Lower leg skin (tissue), 4 donors: ENCODE measurements at regions not wholly inside any gene's neighbourhood (a gene's known extent, or its start where the extent isn't known, plus 50 kb on each side); places are given as distances from the start of the nearest gene placed in this dataset.
"Not testable (repeated sequence)": the region's sequence is repeated elsewhere in the genome, so short reads cannot be mapped to it uniquely, and the experiment has no call there.

Source experiments
- DNase-seq, 2 donors: peaks; one replicate each; pipeline ENCODE4 v3.0.0-alpha.2; 2019; ENCODE audit warnings: low spot score in 2 of 2
- H3K4me3 ChIP-seq: fragments of 200-600 bp; sonication (generic); 2 replicates; pipeline ENCODE4 v1.5.1; 2017; ENCODE audit warnings: mild to moderate bottlenecking, low read depth; ENCODE audit not compliant: poor library complexity, severe bottlenecking
- POLR2A ChIP-seq, 2 donors: fragments of 450-650 bp; IDR thresholded peaks; one replicate each; pipeline ENCODE4 v1.6.1; 2016 to 2017; ENCODE audit warnings: antibody characterized with exemption in 2 of 2, mild to moderate bottlenecking in 1 of 2, moderate library complexity in 1 of 2
- WGBS, 2 donors: methylation state at CpG; one replicate each; pipeline ENCODE4 v1.1.5; 2018; 5-methylcytosine and 5-hydroxymethylcytosine counted together
- intact Hi-C: fragments of 100-400 bp; cut with DNase I; formaldehyde crosslinking; loops from one replicate; pipeline ENCODE4 v1.15.0; 2023; ENCODE audit warnings: low total_unique reads
- TF ChIP-seq, protein P1 (sequence below), 3 donors: fragments of 450-650 bp; IDR thresholded peaks; one replicate each; pipeline ENCODE4 v1.5.1; 2016; ENCODE audit warnings: antibody characterized with exemption in 3 of 3, mild to moderate bottlenecking in 3 of 3, moderate library complexity in 2 of 3

GRCh38 chr10:9102026-9102425 lies 1047.5 kb downstream of the GATA3 start:
- no peak overlapping the region for H3K4me3 ChIP-seq
- intact Hi-C loops: no loop called here
- TF ChIP-seq POLR2A (IDR thresholded peaks at IDR 0.05): no peak
- TF ChIP-seq, protein P1, sequence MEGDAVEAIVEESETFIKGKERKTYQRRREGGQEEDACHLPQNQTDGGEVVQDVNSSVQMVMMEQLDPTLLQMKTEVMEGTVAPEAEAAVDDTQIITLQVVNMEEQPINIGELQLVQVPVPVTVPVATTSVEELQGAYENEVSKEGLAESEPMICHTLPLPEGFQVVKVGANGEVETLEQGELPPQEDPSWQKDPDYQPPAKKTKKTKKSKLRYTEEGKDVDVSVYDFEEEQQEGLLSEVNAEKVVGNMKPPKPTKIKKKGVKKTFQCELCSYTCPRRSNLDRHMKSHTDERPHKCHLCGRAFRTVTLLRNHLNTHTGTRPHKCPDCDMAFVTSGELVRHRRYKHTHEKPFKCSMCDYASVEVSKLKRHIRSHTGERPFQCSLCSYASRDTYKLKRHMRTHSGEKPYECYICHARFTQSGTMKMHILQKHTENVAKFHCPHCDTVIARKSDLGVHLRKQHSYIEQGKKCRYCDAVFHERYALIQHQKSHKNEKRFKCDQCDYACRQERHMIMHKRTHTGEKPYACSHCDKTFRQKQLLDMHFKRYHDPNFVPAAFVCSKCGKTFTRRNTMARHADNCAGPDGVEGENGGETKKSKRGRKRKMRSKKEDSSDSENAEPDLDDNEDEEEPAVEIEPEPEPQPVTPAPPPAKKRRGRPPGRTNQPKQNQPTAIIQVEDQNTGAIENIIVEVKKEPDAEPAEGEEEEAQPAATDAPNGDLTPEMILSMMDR (IDR thresholded peaks at IDR 0.05): no peak
- DNase-seq: no peak
- WGBS, 2 donors: 38 to 39% methylated on average over 4 of the region's 4 CpGs

GRCh38 chr10:9103301-9103700 lies 1048.8 kb downstream of the GATA3 start:
- WGBS, 2 donors: 60 to 67% methylated on average over 4 of the region's 4 CpGs
- H3K4me3 ChIP-seq: no peak overlapping the region
- DNase-seq: no peak
- TF ChIP-seq, protein P1 (IDR thresholded peaks at IDR 0.05): no peak
- TF ChIP-seq POLR2A (IDR thresholded peaks at IDR 0.05): no peak
- intact Hi-C loops: no loop called here

DNA sequence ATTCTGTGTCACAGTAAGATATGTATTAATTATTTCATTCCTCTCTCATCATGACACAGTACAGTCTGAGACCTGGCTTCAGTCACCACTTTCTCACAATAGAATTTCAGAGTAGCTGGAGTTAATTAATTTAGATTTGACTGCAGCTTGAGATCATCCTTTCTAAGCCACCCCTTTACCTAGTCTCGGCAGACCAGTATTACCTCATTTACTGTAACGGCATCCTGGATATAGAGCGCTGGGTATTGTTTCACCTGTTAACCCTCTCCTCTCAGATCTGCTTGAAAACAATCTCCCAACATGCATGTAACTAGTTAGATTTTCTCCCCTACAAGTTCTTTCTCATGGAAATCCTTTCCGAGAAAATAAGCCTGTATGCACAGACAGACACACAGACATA lies 1057.5 kb downstream of the GATA3 start:
- no peak for TF ChIP-seq POLR2A (IDR thresholded peaks at IDR 0.05)
- TF ChIP-seq, protein P1 (IDR thresholded peaks at IDR 0.05): no peak
- DNase-seq: no peak
- intact Hi-C loops: no loop called here
- 23 to 30% methylated on average over 4 of the region's 4 CpGs for WGBS, 2 donors
- no peak overlapping the region for H3K4me3 ChIP-seq

GRCh38 chr10:9126728-9127127 lies 1072.2 kb downstream of the GATA3 start:
- 62 to 77% methylated on average over 4 of the region's 4 CpGs for WGBS, 2 donors
- H3K4me3 ChIP-seq: no peak overlapping the region
- intact Hi-C loops: no loop called here
- DNase-seq: no peak
- no peak for TF ChIP-seq POLR2A (IDR thresholded peaks at IDR 0.05)
- TF ChIP-seq, protein P1 (IDR thresholded peaks at IDR 0.05): no peak

- H3K4me3 ChIP-seq: no peak overlapping the region
- intact Hi-C loops: no loop called here
- TF ChIP-seq, protein P1 (IDR thresholded peaks at IDR 0.05): no peak
- TF ChIP-seq POLR2A (IDR thresholded peaks at IDR 0.05): no peak
- WGBS, 2 donors: 67 to 74% methylated on average over 2 of the region's 2 CpGs
- DNase-seq: no peak
These were observed 1082.9 kb downstream of the GATA3 start for GRCh38 chr10:9137368-9137767.

- WGBS, 2 donors: 94 to 95% methylated on average over 1 of the region's 1 CpG
- H3K4me3 ChIP-seq, intact Hi-C loops, DNase-seq: not testable (repeated sequence)
These were observed 1084.3 kb downstream of the GATA3 start for GRCh38 chr10:9138829-9139228.
